Activated CD8-positive, alpha-beta T cell treated with anti-CD3 and anti-CD28 coated beads, Interleukin-2, amount 10 ng/mL, durations not matched to agents 7 days and 5 days (primary cell): ENCODE measurements at regions not wholly inside any gene's neighbourhood (a gene's known extent, or its start where the extent isn't known, plus 50 kb on each side); places are given as distances from the start of the nearest gene placed in this dataset.

Experiments used
- ATAC-seq: fragments of 150-1000 bp; cut with Tn5 transposase; one replicate; pipeline ENCODE4 v1.10.0; 2021; ENCODE audit warnings: moderate library complexity
- CTCF ChIA-PET: fragments of 350-600 bp; sonication (Branson Sonifier 250); formaldehyde crosslinking; loops from one replicate; lab custom pipeline; 2021; ENCODE audit warnings: antibody characterized with exemption; lab: Charles Lee
- POLR2A ChIA-PET: fragments of 350-600 bp; sonication (Branson Sonifier 250); formaldehyde crosslinking; loops from one replicate; lab custom pipeline; 2021; ENCODE audit warnings: antibody characterized with exemption; lab: Charles Lee
- DNase-seq: peaks from one replicate; pipeline ENCODE4 v3.0.0-alpha.2; 2020
- H3K27ac Mint-ChIP-seq: one replicate; pipeline ENCODE4 v1.8.0; 2021; ENCODE audit warnings: mild to moderate bottlenecking, mixed read lengths
- H3K27me3 Mint-ChIP-seq: one replicate; pipeline ENCODE4 v1.8.0; 2021; ENCODE audit warnings: low read depth, mixed read lengths
- H3K36me3 Mint-ChIP-seq: one replicate; pipeline ENCODE4 v1.8.0; 2021; ENCODE audit warnings: low read depth, mixed read lengths
- H3K4me1 Mint-ChIP-seq: one replicate; pipeline ENCODE4 v1.8.0; 2021; ENCODE audit warnings: low read depth, mixed read lengths
- H3K4me3 Mint-ChIP-seq: one replicate; pipeline ENCODE4 v1.8.0; 2021; ENCODE audit warnings: mild to moderate bottlenecking, mixed read lengths
- H3K9me3 Mint-ChIP-seq: one replicate; pipeline ENCODE4 v1.8.0; 2022; ENCODE audit warnings: mixed read lengths; ENCODE audit not compliant: insufficient read depth

DNA sequence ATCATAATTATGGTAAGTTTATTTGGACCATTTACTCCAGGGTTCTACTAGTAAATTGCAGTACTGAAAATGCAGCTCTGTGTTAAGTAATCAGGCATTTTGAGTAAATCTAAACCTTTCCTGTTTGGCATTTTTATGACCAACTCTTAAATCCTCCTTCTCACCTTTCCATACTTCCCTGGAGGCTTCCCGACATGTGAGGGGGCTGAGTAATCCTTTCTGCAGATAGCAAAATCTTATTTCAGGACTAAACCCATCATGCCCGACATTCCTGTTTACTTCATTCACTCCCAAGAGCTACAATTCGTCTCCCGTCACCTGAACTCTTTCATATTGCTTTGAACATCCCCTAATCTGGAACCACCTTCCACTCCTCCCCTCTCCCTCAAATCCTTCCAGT, 296.6 kb downstream of the IKZF2 start:
- Mint-ChIP-seq H3K4me3 (no peak overlapping the region), H3K9me3 (peaks cover 8% of the 10 kb centered on the region), H3K27ac (no peak overlapping the region), H3K4me1 (peaks cover 4% of the 10 kb centered on the region), H3K36me3 (peaks cover 2% of the 10 kb centered on the region), H3K27me3 (no peaks in the 10 kb centered on the region)
- POLR2A ChIA-PET, result no interaction called here
- CTCF ChIA-PET, result no interaction called here
- DNase-seq (no peak), ATAC-seq (no peak)

DNA sequence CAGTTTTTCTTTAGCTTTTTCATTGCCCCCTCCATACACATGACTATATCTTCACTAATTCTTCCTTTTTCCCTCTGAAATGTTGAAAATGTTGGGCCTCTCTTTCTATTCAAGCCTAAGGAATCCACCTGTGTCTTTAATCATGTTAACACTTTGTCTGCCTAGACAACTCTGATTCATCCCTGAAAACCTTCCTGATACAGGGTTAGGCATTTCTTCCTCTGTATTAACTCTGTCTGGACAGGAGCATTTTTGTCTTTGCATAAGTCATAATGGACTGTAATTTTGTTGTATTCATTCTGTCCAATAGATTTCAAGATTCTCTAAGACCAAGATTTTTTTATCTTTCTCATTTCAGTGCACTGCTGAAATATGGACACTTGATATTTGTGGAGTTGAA, 297.3 kb downstream of the IKZF2 start:
- Mint-ChIP-seq H3K4me1 (peaks cover 4% of the 10 kb centered on the region), H3K27me3 (no peaks in the 10 kb centered on the region), H3K36me3 (peaks cover 2% of the 10 kb centered on the region), H3K4me3 (no peak overlapping the region), H3K9me3 (peaks cover 8% of the 10 kb centered on the region), H3K27ac (no peak overlapping the region)
- ATAC-seq, result no peak
- ChIA-PET CTCF (no interaction called here), POLR2A (no interaction called here)
- DNase-seq, result no peak

DNA sequence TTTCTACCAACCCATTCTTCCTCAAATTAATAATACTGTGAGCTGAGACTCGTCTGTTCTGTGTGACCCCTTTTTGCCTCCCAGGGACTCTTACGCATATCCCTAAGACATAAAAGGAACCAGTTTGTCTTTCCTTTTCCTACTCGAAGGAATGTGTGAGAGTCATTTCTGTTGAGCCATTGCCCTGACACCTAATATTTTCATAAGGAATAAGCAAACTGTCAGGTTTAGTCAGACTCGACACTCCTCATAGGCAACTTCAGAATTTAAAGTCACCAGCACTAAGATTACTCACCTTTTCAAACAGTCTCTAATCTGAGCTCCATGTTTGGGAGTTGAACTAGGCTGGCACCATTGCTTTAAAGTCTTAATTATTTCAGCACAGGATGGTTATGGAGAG, 305.5 kb downstream of the IKZF2 start:
- H3K9me3 Mint-ChIP-seq, result peaks cover 8% of the 10 kb centered on the region
- H3K27ac Mint-ChIP-seq, result no peak overlapping the region
- H3K27me3 Mint-ChIP-seq, result peaks cover 9% of the 10 kb centered on the region
- ATAC-seq, result no peak
- no peak overlapping the region for H3K4me3 Mint-ChIP-seq
- peaks cover 11% of the 10 kb centered on the region for H3K4me1 Mint-ChIP-seq
- no peak for DNase-seq
- H3K36me3 Mint-ChIP-seq, result no peaks in the 10 kb centered on the region
- ChIA-PET CTCF (no interaction called here), POLR2A (no interaction called here)

DNA sequence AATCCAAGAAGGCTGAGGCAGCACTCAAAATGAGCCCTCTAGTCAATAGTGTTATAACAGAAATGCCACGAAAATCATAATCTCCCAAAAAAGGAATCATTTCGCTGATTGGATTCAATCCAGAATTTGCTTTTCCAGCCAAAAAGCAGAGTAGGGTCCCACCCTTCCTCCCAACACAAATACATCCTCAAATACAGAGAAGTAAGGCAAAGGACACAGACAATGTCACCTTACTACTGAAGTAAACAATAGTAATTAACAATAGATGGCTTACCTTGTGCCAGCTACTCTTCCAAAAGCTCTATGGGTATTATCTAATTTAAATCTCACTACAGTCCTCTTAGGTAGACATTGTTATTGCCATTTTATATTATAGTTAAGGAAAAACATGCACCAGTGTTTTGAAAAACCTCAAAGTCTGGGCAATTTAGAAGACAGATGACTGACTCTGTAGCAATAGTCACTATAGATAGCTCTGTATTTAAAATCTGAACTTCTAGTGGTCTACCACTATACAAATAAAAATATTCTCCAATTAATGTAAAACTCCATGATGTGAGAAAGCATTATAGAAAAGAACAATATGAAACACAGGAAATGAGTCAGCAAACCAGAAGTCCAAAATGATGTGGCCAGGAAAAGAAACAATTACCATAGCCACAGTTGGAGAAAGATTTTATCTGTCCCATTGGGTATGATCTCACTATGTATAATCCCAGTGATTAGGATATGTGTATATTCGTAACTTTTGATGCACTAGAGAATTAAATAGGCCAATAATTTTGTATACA, 305.0 kb upstream of the ERBB4 start:
- DNase-seq (no peak), ATAC-seq (no peak)
- POLR2A ChIA-PET, result no interaction called here
- CTCF ChIA-PET, result no interaction called here
- Mint-ChIP-seq H3K4me1 (peaks cover 11% of the 10 kb centered on the region), H3K27ac (no peak overlapping the region), H3K36me3 (no peaks in the 10 kb centered on the region), H3K4me3 (no peak overlapping the region), H3K27me3 (peaks cover 9% of the 10 kb centered on the region), H3K9me3 (peaks cover 8% of the 10 kb centered on the region)

DNA sequence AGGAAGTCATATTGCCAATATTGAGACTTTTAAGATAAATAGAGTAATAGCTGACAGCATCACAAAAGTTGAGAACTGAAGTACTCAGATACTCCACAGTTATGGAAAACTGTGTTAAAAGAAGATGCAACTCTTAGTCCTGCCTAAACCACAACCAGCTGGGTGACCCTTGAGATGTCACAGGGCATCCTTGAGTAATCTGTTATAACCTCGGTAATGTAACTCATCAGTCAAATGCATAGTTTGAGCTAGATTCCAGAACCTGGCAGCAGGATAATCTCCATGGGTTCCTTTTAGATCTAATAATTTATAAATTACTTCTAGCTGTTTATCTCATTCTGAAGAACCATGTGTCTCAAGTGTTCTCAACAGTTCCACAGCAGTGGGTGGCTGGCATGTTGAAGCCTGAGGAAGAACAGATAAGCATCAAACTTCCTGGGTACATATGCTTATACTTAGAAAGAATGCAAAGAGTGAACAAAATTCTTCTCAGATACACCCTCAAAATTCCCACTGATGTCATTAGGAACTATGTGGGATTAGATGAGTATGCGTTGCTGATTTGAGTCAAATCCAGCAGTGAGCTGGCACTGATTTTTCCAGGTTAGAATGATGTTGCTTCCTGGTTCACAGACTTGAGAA, 304.1 kb upstream of the ERBB4 start:
- peaks cover 8% of the 10 kb centered on the region for H3K9me3 Mint-ChIP-seq
- H3K27ac Mint-ChIP-seq, result no peak overlapping the region
- H3K36me3 Mint-ChIP-seq, result no peaks in the 10 kb centered on the region
- ChIA-PET POLR2A (no interaction called here), CTCF (no interaction called here)
- no peak for ATAC-seq
- H3K27me3 Mint-ChIP-seq, result peaks cover 9% of the 10 kb centered on the region
- H3K4me3 Mint-ChIP-seq, result no peak overlapping the region
- DNase-seq, result no peak
- H3K4me1 Mint-ChIP-seq, result peaks cover 11% of the 10 kb centered on the region

DNA sequence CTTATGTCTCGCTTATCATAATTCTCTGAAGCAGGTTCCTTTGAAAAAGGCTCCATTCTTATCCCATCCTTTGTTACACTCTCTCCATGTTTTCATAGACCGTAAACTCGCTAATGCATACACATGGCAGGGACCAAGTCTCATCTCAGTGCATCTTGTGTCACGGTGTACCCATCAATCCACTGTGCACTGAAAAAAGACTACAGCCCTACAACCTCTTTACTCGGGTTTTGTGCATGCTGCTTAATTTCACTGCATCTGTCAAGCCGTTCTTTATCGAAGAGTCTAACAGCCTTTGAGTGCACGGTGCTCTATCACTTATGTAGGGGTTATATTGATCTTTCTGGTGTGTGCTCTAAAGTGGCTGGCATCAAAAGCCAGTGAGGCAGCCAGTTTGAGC, 302.9 kb upstream of the ERBB4 start:
- POLR2A ChIA-PET, result no interaction called here
- peaks cover 9% of the 10 kb centered on the region for H3K27me3 Mint-ChIP-seq

DNA sequence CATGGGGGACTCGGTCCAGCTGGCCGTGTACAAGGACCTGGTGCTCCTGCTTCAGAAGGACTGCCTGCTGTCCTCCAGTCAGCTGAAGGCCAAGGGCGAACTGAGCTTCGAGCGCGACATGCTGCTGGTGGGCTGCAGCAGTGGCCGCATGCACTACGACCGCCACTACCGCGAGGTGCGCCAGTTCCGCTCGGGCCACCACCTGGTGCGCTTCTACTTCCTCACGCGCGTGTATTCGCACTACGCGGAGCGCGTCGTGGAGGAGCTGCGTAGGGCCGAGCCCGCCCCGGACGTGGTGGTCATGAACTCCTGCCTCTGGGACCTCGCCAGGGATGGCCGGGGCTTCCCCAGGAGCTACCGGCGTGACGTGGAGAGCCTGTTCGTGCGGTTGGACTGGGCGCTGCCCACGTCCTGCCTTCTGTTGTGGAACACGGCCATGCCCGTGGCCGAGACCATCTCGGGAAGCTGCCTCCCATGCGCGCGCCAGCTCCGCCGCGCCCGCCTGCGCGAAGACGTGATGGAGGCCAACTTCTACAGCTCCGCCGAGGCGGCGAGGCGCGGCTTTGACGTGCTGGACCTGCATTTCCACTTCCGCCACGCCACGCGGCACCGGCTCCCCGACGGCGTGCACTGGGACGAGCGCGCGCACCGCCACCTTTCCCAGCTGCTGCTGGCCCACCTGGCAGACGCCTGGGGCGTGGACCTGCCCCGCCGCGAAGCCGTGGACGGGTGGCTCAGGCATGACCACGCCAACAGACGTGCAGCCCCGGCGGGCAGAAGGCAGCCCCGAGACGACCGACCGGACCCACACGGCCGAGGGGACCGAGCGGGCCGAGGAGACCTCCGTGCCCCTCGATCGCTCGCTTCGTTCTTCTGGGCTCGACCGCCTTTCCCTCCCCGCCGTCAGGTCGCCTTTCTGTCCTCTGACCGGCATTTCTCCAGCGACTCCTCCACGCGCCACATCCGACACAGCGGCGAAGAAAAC, 293.9 kb upstream of the ERBB4 start:
- ATAC-seq, result no peak
- Mint-ChIP-seq H3K27ac (no peak overlapping the region), H3K27me3 (peaks cover 3% of the 10 kb centered on the region), H3K36me3 (peaks cover 2% of the 10 kb centered on the region), H3K9me3 (peaks cover 7% of the 10 kb centered on the region), H3K4me1 (no peaks in the 10 kb centered on the region), H3K4me3 (no peak overlapping the region)
- ChIA-PET CTCF (no interaction called here), POLR2A (no interaction called here)
- no peak for DNase-seq

More for the DNA sequence above, 302.9 kb upstream of the ERBB4 start:
- Mint-ChIP-seq H3K36me3 (no peaks in the 10 kb centered on the region), H3K27ac (no peak overlapping the region), H3K4me3 (no peak overlapping the region), H3K9me3 (peaks cover 8% of the 10 kb centered on the region), H3K4me1 (peaks cover 11% of the 10 kb centered on the region)
- no peak for DNase-seq
- CTCF ChIA-PET, result no interaction called here
- ATAC-seq, result no peak

DNA sequence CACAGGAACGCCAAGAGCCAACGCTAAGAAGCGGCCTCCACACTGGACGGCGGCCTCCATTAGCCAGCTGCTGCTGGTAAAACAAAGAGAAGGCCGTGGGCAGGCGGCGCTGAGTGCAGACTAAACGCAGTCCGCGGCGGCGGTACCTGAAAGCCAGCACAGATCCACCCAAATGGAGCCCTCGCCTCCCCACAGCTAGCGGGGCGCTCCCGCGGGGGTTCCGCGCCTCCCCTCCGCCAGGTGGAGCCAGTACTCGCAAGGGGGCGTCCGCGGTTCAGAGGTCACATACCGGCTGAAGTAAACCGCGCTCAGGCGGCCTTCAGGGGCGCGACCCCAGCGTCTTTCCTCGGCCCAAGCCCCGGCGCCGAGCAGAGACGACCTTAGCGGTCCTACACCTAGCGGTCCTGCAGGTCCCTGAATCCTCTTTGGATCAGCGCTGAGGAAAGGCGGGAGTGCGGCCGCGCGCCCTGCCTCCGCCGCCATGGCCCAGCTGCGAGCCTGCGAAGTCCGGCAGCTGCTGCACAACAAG, 293.1 kb upstream of the ERBB4 start:
- peaks cover 7% of the 10 kb centered on the region for H3K9me3 Mint-ChIP-seq
- ATAC-seq (no peak), DNase-seq (no peak)
- H3K36me3 Mint-ChIP-seq, result peaks cover 2% of the 10 kb centered on the region
- CTCF ChIA-PET, result no interaction called here
- peaks cover 3% of the 10 kb centered on the region for H3K27me3 Mint-ChIP-seq
- POLR2A ChIA-PET, result no interaction called here
- H3K4me3 Mint-ChIP-seq, result no peak overlapping the region
- no peak overlapping the region for H3K27ac Mint-ChIP-seq
- no peaks in the 10 kb centered on the region for H3K4me1 Mint-ChIP-seq

DNA sequence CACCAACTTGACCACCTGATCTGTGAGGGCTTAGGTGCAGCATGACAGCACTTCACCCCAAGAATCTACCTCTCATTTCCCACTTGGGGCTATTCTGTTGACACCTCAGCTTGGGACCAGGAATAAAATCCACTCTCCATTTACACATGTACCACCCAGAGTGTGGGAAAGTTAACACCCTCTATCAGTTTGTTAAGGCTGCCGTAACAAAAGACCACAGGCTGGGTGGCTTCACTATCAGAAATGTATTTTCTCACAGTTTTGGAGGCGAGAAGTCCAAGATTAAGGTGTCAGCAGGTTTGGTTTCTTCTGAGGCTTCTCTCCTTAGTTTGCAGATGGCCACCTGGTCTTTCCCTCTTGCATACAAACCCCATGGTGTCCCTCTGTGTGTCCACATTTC, 277.7 kb upstream of the ERBB4 start:
- Mint-ChIP-seq H3K4me1 (peaks cover 12% of the 10 kb centered on the region), H3K9me3 (no peaks in the 10 kb centered on the region), H3K27ac (no peak overlapping the region), H3K4me3 (no peak overlapping the region), H3K36me3 (no peaks in the 10 kb centered on the region), H3K27me3 (peaks cover 6% of the 10 kb centered on the region)
- ATAC-seq (no peak), DNase-seq (no peak)
- CTCF ChIA-PET, result no interaction called here
- POLR2A ChIA-PET, result no interaction called here

DNA sequence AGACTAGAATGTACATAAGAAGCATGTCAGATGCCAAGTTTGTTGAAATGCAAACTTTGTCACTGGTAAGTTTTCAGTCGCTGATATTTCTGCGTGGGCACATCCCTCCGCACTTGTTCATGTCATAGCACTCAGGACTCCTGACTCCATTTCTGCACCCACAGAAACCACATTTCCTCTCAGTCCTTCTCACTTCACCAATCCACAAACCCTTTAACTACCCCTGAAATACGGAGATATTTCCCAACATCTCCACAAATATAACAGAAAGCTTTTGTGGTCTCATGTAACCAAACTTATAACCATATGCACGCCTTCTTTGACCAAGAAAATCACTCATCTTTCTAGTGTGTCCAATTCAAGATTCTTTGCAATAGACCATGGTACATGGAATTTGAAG, 276.9 kb upstream of the ERBB4 start:
- Mint-ChIP-seq H3K4me1 (peaks cover 13% of the 10 kb centered on the region), H3K4me3 (no peak overlapping the region), H3K27ac (no peak overlapping the region), H3K27me3 (peaks cover 5% of the 10 kb centered on the region), H3K9me3 (no peaks in the 10 kb centered on the region), H3K36me3 (no peaks in the 10 kb centered on the region)
- ATAC-seq, result no peak
- CTCF ChIA-PET, result no interaction called here
- peak; percentile 24 for DNase-seq
- POLR2A ChIA-PET, result no interaction called here

DNA sequence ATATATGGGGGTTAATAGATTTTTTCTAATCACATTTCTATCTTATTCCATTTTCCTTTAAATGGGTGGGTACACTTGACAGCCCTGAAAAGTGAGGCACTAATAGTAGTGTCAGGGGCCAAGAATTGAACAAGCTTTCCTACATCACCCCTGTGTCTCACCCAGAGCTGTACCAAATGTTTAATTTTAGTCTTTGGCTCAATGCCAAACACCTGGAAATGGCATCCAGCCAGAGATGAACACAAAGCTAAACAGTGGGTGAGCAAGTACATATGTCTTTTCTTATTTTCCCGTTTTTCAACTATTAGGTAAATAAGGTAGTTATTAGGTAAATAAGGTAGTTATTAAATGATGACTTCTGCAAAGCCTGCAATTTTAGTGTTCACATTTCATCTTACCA, 276.3 kb upstream of the ERBB4 start:
- H3K27me3 Mint-ChIP-seq, result peaks cover 5% of the 10 kb centered on the region
- ATAC-seq (no peak), DNase-seq (no peak)
- no peaks in the 10 kb centered on the region for H3K36me3 Mint-ChIP-seq
- no peaks in the 10 kb centered on the region for H3K9me3 Mint-ChIP-seq
- H3K27ac Mint-ChIP-seq, result no peak overlapping the region
- ChIA-PET POLR2A (no interaction called here), CTCF (no interaction called here)
- no peak overlapping the region for H3K4me3 Mint-ChIP-seq
- H3K4me1 Mint-ChIP-seq, result peaks cover 16% of the 10 kb centered on the region

DNA sequence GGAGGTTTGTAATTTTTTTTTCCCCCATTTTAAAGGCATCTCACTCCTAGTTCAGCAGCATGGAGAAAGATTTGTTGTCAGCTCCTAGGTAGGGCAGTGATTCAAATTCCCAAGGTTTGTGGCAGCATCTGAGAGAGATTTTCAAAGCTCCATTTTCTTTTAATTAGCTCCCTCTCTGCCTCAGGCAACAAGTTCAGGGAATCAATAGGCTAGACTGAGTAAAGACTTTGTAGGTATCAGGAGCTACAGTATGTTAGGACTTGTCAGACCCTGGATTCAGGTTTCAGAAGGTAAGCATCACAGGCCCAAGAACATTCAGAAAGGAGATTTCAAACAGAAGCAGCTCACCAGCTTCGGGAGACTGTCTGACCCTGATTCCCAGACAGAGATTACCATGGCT, 273.3 kb upstream of the ERBB4 start:
- no peak for ATAC-seq
- H3K27me3 Mint-ChIP-seq, result peaks cover 3% of the 10 kb centered on the region
- DNase-seq, result no peak
- CTCF ChIA-PET, result no interaction called here
- no peak overlapping the region for H3K27ac Mint-ChIP-seq
- H3K4me1 Mint-ChIP-seq, result peaks cover 16% of the 10 kb centered on the region
- no peaks in the 10 kb centered on the region for H3K9me3 Mint-ChIP-seq
- POLR2A ChIA-PET, result no interaction called here
- no peak overlapping the region for H3K4me3 Mint-ChIP-seq
- no peaks in the 10 kb centered on the region for H3K36me3 Mint-ChIP-seq
